ENCODE measurements at regions not wholly inside any gene's neighbourhood (a gene's known extent, or its start where the extent isn't known, plus 50 kb on each side); places are given as distances from the start of the nearest gene placed in this dataset.

GRCh38 chr14:53545217-53545616 lies 392.1 kb upstream of the DDHD1 start:
- DNase-seq (ENCODE audit: low spot score) = no peak

- no peak for DNase-seq (ENCODE audit: low spot score)
These were observed 389.6 kb upstream of the DDHD1 start for GRCh38 chr14:53542732-53543131.

GRCh38 chr14:53541411-53541810 lies 388.3 kb upstream of the DDHD1 start:
- no peak for DNase-seq (ENCODE audit: low spot score)

DNA sequence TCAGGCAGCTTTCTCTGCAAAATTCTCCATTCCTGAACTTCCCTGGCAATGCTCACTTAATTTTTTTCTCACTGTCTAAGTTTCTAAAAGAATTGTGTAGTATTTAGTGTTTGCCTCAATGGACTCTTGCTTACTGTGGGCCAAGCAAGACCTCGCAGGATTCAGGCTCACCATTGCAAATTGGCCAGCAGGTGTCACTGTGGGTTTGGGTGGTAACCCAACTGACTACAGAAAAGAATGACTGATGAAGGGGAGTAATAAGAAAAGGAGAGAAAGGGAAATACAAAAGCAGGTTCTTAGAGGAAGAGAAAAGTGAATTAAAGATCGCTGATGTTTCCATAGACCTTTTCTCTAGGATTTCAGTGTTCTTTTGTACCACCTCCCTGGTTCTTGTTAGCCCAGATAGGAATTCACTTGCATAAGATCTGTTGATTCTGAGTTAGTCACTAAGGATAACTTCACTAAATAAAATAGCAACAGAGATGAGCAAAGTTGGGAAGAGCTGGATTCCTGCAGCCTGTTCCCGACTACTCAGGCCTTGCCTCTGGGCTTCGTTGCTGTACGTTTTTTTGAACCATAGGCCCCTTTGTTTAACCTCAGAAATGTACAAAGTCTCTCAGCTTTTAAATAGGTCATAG lies 386.5 kb upstream of the DDHD1 start:
- peak; percentile 52 for DNase-seq (ENCODE audit: low spot score)

- DNase-seq (ENCODE audit: low spot score) = no peak
These were observed 385.3 kb upstream of the DDHD1 start for GRCh38 chr14:53538316-53538881.

DNA sequence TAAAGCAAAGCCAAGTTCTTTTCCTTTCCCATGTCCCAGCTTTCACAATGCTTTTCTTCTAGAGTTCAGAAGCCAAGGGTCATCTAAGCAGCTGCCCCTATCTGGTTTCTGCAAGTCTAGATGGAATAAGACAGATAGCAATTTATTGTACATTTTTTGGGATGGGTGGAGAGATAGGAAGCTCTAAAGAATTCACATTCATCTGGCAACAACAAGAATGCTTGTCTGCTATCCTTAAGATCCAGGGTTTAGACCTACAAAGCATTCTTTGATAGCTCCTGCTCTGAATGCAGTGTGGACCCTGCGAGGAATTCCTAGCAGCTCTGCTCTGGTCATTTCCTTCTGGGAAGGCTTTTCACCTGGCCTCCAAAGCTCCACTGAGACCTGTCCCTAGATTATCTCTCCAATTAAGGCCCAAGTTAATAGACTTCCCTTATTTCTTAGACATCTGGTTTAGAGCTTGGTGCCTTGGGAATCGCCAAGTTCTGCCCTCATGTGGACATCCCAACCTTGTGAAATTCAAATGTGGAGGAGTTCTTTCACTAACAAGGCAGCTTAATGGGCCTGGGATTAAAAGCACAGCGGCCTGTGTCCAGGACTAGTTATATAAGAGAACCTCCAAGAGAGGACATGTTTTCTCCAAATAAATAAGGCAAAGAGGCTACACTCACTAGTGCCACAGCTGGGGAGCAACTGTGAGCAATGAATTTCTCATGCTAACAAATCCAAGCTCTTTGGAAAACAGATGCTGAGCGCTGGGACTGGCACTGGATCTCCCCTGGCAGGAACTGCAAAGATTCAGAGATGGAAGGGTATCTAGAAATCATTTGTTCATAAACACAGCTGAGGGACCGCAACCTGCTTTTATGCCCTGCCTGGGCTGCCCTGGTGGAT lies 384.5 kb upstream of the DDHD1 start:
- DNase-seq (ENCODE audit: low spot score) = no peak

GRCh38 chr14:53536446-53536845 lies 383.3 kb upstream of the DDHD1 start:
- DNase-seq (ENCODE audit: low spot score) = no peak

DNA sequence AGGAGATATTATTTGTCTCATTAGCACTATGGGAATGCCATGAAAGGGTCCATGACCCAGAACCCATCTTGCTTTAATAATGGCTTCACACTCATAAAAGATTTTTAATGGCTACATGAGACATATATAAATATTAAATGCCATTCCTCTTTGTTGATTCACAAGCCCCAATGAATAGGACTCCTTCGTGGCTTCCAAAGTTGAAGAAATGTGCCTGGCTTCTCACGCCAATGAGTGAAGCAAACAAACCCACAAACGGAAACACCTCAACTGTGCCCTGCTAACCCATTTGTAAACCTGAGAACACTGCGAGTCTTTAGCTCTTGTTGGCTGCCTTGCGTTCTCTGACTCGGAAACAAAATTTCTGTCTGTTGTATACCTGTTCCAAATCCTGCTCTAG lies 381.7 kb upstream of the DDHD1 start:
- DNase-seq (ENCODE audit: low spot score) = no peak

DNA sequence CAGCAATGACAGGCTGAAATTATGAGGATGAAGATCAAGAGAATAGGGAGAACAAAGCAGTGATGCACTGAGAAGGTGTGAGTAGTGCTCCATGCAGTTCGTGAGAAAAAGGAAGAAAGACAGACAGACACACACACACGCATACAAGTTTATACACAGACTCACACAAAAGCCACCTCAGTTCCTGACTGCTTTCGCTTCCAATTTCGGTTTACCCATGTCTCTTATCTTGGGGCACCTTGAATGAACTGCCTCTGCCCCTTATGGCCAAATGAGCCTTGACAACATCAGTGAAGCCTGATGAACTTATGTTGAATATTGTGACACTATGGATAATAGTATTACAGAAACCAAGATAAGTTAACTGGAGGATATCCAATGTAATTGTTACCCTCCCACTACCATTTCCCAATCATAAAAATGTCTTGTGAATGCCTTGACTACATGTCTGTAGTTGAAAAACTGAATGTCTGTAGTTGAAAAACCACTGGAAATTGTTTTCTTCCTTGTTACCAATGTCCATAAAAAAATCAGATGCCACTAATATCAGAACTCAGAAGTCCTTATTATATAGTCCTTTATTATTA lies 380.4 kb upstream of the DDHD1 start:
- DNase-seq (ENCODE audit: low spot score) = no peak

- DNase-seq (ENCODE audit: low spot score) = no peak
These were observed 379.7 kb upstream of the DDHD1 start for GRCh38 chr14:53532853-53533252.

- no peak for DNase-seq (ENCODE audit: low spot score)
These were observed 378.6 kb upstream of the DDHD1 start for GRCh38 chr14:53531730-53532129.

- DNase-seq (ENCODE audit: low spot score) = no peak
These were observed 378.0 kb upstream of the DDHD1 start for GRCh38 chr14:53531156-53531555.

GRCh38 chr14:53529519-53529918 lies 376.4 kb upstream of the DDHD1 start:
- DNase-seq (ENCODE audit: low spot score) = no peak

DNA sequence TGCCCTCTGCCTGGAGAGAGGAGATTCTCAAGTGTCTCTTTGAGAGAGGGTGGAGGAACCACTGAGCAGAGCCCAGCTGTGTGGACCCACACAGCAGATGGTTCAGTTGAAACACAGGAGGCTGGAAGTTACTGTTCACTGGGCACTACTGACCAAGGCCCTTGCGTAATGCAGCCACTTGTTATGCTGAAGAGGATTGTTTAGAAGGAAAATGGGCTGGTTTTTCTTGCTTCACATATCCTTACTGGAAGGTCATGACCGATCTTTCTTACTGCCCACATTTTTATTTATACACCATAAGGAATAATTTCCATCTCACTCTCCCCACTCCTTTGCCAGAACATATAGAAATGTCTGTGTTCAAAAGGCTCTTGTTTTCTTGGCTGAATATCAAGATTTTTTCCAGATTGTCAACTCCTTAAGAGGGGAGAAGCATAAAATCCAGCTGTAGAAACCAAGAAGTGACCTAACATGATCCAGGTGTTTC lies 375.1 kb upstream of the DDHD1 start:
- no peak for DNase-seq (ENCODE audit: low spot score)

GRCh38 chr14:53526200-53526599 lies 373.1 kb upstream of the DDHD1 start:
- no peak for DNase-seq (ENCODE audit: low spot score)

GRCh38 chr14:53525608-53526007 lies 372.5 kb upstream of the DDHD1 start:
- no peak for DNase-seq (ENCODE audit: low spot score)

GRCh38 chr14:53524391-53524790 lies 371.3 kb upstream of the DDHD1 start:
- no peak for DNase-seq (ENCODE audit: low spot score)

DNA sequence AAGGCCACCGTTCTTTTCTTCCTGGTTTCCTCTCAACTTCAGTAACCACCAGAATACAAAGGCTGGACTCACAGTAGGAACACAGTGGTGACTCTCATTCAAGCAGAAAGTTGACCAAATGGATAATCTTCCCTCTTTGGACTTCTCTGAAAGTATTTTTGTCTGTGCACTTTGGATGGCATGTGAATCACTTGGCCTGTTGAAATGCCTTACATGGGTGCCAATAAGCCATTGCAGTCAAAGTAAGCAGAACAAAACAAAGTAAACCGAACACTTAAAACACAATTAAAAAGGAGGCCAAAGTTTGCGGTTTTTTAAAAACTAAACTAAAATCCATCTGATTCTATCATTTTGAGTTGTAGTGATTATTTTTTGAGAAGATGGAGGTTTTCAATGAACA lies 370.1 kb upstream of the DDHD1 start:
- DNase-seq (ENCODE audit: low spot score) = no peak

GRCh38 chr14:53520078-53520928 lies 367.2 kb upstream of the DDHD1 start:
- DNase-seq (ENCODE audit: low spot score) = no peak

DNA sequence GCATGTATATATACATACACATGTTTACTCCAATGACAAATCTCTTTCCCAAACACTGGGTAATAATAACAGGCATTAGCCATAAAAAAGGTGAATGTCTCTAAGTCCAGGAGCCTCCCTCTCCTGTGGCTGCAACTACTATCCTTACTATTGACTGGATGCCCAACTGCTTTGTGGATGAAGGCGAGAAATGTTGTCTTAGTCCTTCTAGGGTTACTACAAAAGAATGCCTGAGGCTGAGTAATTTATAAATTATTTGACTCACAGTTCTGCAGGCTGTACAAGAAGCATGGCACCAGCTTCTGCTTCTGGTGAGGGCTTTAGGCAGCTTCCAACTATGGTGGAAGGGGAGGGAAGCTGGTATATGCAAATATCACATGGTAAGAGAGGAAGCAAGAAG lies 366.0 kb upstream of the DDHD1 start:
- DNase-seq (ENCODE audit: low spot score) = no peak

GRCh38 chr14:53517270-53517960 lies 364.3 kb upstream of the DDHD1 start:
- DNase-seq (ENCODE audit: low spot score) = no peak

Measured in putamen (tissue), 1 donor.